Colonic mucosa (tissue), 4 donors: ENCODE measurements at regions not wholly inside any gene's neighbourhood (a gene's known extent, or its start where the extent isn't known, plus 50 kb on each side); places are given as distances from the start of the nearest gene placed in this dataset.

Experiments
- DNase-seq: peaks from one replicate; pipeline ENCODE4 v3.0.0-alpha.2; 2020
- H3K27ac ChIP-seq: fragments of 200-600 bp; one replicate; pipeline ENCODE4 v1.8.0; 2021
- H3K27me3 ChIP-seq: fragments of 200-600 bp; one replicate; pipeline ENCODE4 v1.8.0; 2021
- H3K36me3 ChIP-seq: fragments of 200-600 bp; one replicate; pipeline ENCODE4 v1.8.0; 2021
- H3K4me1 ChIP-seq: fragments of 200-600 bp; one replicate; pipeline ENCODE4 v1.8.0; 2021; ENCODE audit warnings: mild to moderate bottlenecking
- H3K4me3 ChIP-seq: fragments of 200-600 bp; one replicate; pipeline ENCODE4 v1.8.0; 2021
- H3K9ac ChIP-seq, 2 donors: one replicate each; pipeline ENCODE4 v1.7.0; 2013; ENCODE audit warnings: control low read depth in 2 of 2, low read depth in 2 of 2, low read length in 2 of 2
- H3K9me3 ChIP-seq: fragments of 200-600 bp; one replicate; pipeline ENCODE4 v1.8.0; 2021
- intact Hi-C: fragments of 100-400 bp; cut with DNase I; formaldehyde crosslinking; loops from one replicate; pipeline ENCODE4 v1.14.1; 2022
- TF ChIP-seq, protein P1 (sequence below): fragments of 200-600 bp; IDR thresholded peaks from one replicate; pipeline ENCODE4 v1.8.0; 2022; ENCODE audit warnings: antibody characterized with exemption, mild to moderate bottlenecking
- donor health status: healthy.
- donor health status: DM: no; HTN: no; CAD: no.
- donor health status: DM: no; HTN: no; CAD: no.

DNA sequence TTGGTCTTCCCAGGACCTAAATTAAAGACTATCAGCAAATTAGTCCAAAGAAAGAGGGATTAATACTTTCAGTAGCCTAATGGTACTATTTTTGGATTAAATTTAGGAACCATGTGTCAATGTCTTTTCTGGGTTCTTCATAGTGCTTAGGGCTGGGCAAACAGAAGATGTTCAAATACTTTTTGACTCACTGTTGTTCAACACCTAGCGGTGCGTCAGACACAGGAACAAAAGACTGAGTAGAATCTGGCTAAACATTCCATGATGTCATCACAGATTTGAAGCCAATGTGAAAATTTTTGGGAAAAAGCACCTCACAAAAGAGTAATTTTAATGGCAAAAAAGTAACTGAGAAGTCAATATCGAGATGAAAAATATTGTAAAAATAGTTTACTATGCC, 544.4 kb downstream of the EFNA5 start:
- Histone ChIP-seq H3K4me3 (no peak overlapping the region), H3K36me3 (no peaks in the 10 kb centered on the region), H3K9ac (no peak overlapping the region), H3K27ac (no peak overlapping the region), H3K27me3 (no peaks in the 10 kb centered on the region), H3K4me1 (no peaks in the 10 kb centered on the region), H3K9me3 (no peaks in the 10 kb centered on the region)
- intact Hi-C loops = no loop called here
- TF ChIP-seq, protein P1, sequence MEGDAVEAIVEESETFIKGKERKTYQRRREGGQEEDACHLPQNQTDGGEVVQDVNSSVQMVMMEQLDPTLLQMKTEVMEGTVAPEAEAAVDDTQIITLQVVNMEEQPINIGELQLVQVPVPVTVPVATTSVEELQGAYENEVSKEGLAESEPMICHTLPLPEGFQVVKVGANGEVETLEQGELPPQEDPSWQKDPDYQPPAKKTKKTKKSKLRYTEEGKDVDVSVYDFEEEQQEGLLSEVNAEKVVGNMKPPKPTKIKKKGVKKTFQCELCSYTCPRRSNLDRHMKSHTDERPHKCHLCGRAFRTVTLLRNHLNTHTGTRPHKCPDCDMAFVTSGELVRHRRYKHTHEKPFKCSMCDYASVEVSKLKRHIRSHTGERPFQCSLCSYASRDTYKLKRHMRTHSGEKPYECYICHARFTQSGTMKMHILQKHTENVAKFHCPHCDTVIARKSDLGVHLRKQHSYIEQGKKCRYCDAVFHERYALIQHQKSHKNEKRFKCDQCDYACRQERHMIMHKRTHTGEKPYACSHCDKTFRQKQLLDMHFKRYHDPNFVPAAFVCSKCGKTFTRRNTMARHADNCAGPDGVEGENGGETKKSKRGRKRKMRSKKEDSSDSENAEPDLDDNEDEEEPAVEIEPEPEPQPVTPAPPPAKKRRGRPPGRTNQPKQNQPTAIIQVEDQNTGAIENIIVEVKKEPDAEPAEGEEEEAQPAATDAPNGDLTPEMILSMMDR = no peak
- no peak for DNase-seq

DNA sequence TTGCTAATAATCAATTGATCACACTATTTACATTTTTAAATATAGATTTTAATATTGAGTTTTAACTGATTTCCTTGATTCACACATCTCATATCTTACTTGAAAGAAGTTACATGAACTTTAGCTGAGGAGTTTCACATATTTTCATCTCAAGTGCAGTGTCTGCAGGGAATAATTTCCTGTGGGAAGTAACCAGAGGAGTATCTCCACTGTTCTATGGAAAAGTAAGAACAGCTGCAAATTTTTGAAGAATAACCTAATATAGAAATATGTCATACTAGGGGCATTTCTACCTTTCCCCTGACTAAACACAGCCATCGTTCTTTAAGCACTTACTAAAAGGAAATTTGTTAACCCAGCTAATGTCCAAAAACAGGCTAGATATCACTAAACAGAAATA, 546.4 kb downstream of the EFNA5 start:
- Histone ChIP-seq H3K27ac (no peak overlapping the region), H3K4me1 (no peaks in the 10 kb centered on the region), H3K9ac (no peak overlapping the region), H3K9me3 (no peaks in the 10 kb centered on the region), H3K36me3 (no peaks in the 10 kb centered on the region), H3K27me3 (no peaks in the 10 kb centered on the region), H3K4me3 (no peak overlapping the region)
- DNase-seq = no peak
- TF ChIP-seq, protein P1 = no peak
- intact Hi-C loops = no loop called here

DNA sequence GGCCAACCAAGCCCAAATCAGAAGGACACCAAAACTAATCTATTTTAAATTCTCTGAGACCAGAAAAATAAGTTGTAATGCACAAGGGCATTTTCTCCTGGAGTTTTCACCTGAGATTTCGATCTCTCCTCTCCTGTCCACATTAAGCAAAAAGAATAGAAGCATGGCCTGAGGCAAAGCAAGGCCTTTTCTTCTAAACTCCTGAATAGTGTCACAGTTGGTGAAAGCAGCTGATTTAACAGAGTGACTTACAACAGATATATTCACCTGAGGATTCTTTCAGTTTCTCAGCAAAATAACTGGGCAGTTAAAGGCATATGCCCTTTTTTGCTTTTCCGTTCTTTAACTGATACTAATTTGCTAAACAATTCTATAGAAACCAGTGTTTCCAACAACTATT, 547.7 kb downstream of the EFNA5 start:
- Histone ChIP-seq H3K9ac (no peak overlapping the region), H3K27me3 (no peaks in the 10 kb centered on the region), H3K36me3 (no peaks in the 10 kb centered on the region), H3K9me3 (no peaks in the 10 kb centered on the region), H3K4me1 (no peaks in the 10 kb centered on the region), H3K27ac (no peak overlapping the region), H3K4me3 (no peak overlapping the region)
- TF ChIP-seq, protein P1 = no peak
- intact Hi-C loops = no loop called here
- no peak for DNase-seq

DNA sequence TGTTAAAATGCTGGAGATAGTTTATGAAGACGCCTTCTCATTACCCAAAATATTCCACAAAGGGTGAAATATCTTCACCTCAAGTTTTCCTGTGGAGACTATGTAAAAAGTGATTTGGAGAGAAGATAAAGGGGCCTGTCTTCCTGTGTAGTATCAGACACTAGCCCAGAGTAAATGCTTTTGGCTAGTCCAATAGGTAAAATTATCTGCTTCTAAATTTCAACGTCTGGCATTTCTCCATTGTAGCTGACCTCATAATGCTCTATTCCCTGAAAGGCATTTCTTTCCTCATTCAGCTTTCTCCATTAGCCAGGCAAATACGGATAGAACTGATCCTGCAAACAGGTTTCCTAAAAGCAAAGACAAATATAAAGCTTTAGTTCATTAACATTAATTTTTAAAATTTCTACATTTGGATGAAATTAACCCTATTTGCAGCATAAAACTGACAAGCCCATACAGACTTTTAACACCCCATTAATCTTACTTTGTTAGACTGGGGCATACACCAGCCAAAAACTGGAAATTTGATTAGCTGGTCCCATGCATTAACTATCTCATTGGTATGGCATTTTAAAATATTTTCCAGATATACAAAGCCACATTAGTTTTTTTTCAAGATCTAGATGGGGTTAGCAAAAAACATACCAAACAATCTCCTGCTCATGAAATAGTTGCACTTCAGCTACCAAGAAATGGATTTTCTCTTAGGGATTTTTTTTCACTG, 548.8 kb downstream of the EFNA5 start:
- TF ChIP-seq, protein P1 = no peak

DNA sequence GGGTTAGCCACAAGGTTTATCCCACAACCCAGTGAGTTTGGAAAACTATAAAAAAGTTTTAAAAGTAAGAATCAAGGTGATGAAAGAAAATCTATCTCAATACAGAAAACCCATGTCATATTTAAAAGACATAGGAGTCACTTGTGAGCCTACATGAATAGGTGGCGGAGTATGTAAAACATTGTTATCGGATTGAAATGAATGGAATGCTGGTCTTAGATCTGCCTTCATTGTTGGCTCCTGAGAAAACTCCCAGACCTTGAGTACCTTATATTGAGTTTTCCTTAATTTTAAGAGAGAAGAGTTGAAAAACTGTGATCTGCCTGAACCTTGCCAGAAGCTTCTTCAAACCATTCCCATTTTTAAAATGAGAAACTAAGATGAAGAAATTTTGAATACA, 551.1 kb downstream of the EFNA5 start:
- Histone ChIP-seq H3K27ac (no peak overlapping the region), H3K9me3 (no peaks in the 10 kb centered on the region), H3K4me1 (no peaks in the 10 kb centered on the region), H3K4me3 (no peak overlapping the region), H3K27me3 (no peaks in the 10 kb centered on the region), H3K9ac (no peak overlapping the region), H3K36me3 (no peaks in the 10 kb centered on the region)
- no peak for DNase-seq
- intact Hi-C loops = no loop called here
- TF ChIP-seq, protein P1 = no peak

More for the DNA sequence above, 548.8 kb downstream of the EFNA5 start:
- no peak overlapping the region for H3K4me3 ChIP-seq
- intact Hi-C loops = no loop called here
- no peak for DNase-seq
- H3K9ac ChIP-seq = no peak overlapping the region
- H3K9me3 ChIP-seq = no peaks in the 10 kb centered on the region
- H3K27ac ChIP-seq = no peak overlapping the region
- no peaks in the 10 kb centered on the region for H3K4me1 ChIP-seq
- no peaks in the 10 kb centered on the region for H3K27me3 ChIP-seq
- no peaks in the 10 kb centered on the region for H3K36me3 ChIP-seq
